NCI-H345 (cell line): ENCODE measurements at regions not wholly inside any gene's neighbourhood (a gene's known extent, or its start where the extent isn't known, plus 50 kb on each side); places are given as distances from the start of the nearest gene placed in this dataset.
"Not testable (repeated sequence)": the region's sequence is repeated elsewhere in the genome, so short reads cannot be mapped to it uniquely, and the experiment has no call there.

Experiments used
- DNase-seq: peaks from one replicate; lab custom pipeline; 2025; lab: John Stamatoyannopoulos, UW

GRCh38 chr6:149127212-149127611 is 190.3 kb upstream of the TAB2 start:
- no peak for DNase-seq

- no peak for DNase-seq
Observed at GRCh38 chr6:149128489-149129145, 188.9 kb upstream of the TAB2 start.

- DNase-seq, result no peak
Observed at GRCh38 chr6:149129371-149130077, 188.0 kb upstream of the TAB2 start.

GRCh38 chr6:149130090-149130489 is 187.4 kb upstream of the TAB2 start:
- no peak for DNase-seq

- no peak for DNase-seq
Observed at GRCh38 chr6:149130508-149130907, 187.0 kb upstream of the TAB2 start.

DNA sequence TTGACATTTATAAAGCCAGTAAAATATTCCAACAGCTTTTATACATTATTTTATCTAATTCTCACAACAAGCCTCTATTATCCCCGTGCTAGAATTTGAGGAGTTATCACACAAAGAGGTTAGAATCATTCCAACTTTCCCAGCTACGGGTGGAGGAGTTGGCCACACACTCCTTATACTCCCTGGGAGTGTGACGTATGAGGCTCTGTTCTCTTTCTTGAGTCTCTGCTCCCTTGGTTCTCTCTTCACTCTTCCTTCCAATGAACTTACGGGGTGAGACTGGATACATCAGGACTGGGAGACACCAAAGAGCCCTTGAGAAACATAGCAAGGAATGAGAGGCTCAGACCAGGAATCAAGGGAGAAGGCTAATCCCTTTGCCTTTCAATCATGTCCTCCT is 185.6 kb upstream of the TAB2 start:
- DNase-seq, result no peak

- DNase-seq, result no peak
Observed at GRCh38 chr6:149132336-149132735, 185.2 kb upstream of the TAB2 start.

- DNase-seq, result no peak
Observed at GRCh38 chr6:149134511-149134933, 183.0 kb upstream of the TAB2 start.

DNA sequence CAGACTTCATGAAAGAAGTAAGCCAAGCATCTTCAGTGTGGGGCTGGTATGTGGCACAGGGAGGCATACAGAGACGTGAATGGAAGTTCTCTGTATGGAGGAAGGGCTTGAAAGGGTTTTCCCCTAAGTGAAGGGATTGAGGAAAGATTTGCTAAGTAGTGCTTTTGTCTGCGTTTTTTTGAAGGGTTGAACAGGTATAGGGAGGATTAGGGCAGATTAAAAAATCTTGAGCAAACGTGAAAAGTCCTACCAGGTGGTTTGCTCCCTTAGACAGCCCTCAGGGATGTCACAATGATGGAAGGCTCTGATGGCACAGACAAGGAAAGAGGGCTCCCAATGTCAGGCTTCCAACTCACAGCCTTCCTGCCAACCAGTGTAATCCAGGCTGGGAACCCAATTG is 181.7 kb upstream of the TAB2 start:
- no peak for DNase-seq

DNA sequence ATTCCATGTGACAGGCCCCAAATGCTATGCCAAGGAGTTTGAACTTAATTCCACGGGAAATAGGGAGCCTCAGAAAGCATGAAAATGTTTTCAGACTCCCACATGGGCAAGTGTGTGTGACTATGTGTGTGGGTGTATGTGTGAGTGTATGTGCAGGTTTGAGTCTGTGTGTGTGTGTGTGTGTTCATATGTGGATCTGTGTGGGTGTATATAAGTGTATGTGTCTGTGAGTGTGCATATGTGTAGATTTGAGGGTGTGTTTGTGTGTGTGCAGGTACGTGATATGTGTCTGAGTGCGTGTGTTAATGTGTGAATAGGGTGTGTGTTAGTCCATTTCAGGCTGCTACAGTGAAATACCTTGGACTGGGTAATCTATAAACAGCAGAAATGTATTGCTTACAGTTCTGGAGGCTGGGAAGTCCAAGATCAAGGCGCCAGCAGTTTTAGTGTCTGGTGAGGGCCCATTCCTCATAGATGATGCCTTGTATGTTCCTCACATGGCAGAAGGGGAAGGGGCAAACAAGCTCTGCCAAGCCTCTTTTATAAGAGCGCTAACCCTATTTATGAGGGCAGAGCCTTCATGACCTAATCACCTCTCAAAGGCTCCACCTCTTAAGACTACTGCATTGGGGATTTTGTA is 181.1 kb upstream of the TAB2 start:
- DNase-seq, result no peak

- DNase-seq, result no peak
Observed at GRCh38 chr6:149136913-149137286, 180.6 kb upstream of the TAB2 start.

DNA sequence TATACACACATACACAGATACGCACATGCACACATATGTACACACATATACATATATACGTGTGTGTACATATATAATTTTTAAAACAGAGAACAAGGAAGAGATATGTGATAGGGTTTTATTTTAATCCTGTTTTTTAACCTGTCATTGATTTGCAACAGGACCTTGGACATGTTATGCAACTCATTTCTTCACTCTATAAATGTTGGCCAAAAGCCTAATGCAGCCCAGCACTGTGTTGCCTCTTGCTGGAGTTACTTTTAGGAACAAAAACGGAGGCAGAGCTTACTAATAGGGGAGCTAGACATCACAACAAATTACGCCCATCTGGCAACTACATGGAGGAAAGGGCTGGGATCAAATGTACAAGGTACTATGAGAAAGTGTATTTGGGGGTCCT is 179.9 kb upstream of the TAB2 start:
- no peak for DNase-seq

- no peak for DNase-seq
Observed at GRCh38 chr6:149138089-149138488, 179.4 kb upstream of the TAB2 start.

- DNase-seq, result no peak
Observed at GRCh38 chr6:149138699-149139294, 178.7 kb upstream of the TAB2 start.

- no peak for DNase-seq
Observed at GRCh38 chr6:149139782-149140136, 177.8 kb upstream of the TAB2 start.

- no peak for DNase-seq
Observed at GRCh38 chr6:149140137-149140909, 177.2 kb upstream of the TAB2 start.

- no peak for DNase-seq
Observed at GRCh38 chr6:149140910-149141290, 176.6 kb upstream of the TAB2 start.

- DNase-seq, result no peak
Observed at GRCh38 chr6:149142924-149143429, 174.5 kb upstream of the TAB2 start.

DNA sequence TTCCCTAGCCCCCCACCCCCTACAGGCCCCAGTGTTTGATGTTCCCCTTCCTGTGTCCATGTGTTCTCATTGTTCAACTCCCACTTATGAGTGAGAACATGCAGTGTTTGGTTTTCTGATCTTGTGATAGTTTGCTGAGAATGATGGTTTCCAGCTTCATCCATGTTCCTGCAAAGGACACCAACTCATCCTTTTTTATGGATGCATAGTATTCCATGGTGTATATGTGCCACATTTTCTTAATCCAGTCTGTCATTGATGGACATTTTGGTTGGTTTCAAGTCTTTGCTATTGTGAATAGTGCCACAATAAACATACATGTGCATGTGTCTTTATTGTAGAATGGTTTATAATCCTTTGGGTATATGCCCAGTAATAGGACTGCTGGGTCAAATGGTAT is 171.7 kb upstream of the TAB2 start:
- not testable (repeated sequence) for DNase-seq

GRCh38 chr6:149147195-149147594 is 170.3 kb upstream of the TAB2 start:
- DNase-seq, result no peak

GRCh38 chr6:149147938-149148718 is 169.4 kb upstream of the TAB2 start:
- no peak for DNase-seq
